GM23338 (cell line): ENCODE measurements at regions not wholly inside any gene's neighbourhood (a gene's known extent, or its start where the extent isn't known, plus 50 kb on each side); places are given as distances from the start of the nearest gene placed in this dataset.

ENCODE experiments used
- ATAC-seq: fragments of 200-7000 bp; cut with Tn5 transposase; 3 replicates; pipeline ENCODE4 v1.9.1; 2020
- DNase-seq: peaks from one replicate; pipeline ENCODE4 v3.0.0-alpha.2; 2015; ENCODE audit warnings: low spot score
- H2AFZ ChIP-seq: fragments of 200-600 bp; sonication (generic); 2 replicates; pipeline ENCODE4 v1.8.0; 2016; ENCODE audit warnings: antibody characterized with exemption, mild to moderate bottlenecking, moderate library complexity
- H3F3A ChIP-seq: fragments of 200-600 bp; sonication (generic); replicated peaks from 2 replicates; pipeline ENCODE4 v1.8.0; 2017; ENCODE audit warnings: antibody characterized with exemption, mixed run types, low read depth
- H3K27ac ChIP-seq: fragments of 200-600 bp; sonication (generic); 2 replicates; pipeline ENCODE4 v1.6.1; 2016; ENCODE audit warnings: low read depth
- H3K27me3 ChIP-seq: fragments of 200-600 bp; sonication (generic); 2 replicates; pipeline ENCODE4 v1.8.0; 2016; ENCODE audit warnings: mild to moderate bottlenecking, mixed run types, moderate library complexity; ENCODE audit not compliant: insufficient read depth
- H3K36me3 ChIP-seq: fragments of 200-600 bp; sonication (generic); 2 replicates; pipeline ENCODE4 v1.8.0; 2016; ENCODE audit warnings: mild to moderate bottlenecking; ENCODE audit not compliant: insufficient read depth
- H3K4me1 ChIP-seq: fragments of 200-600 bp; sonication (generic); 2 replicates; pipeline ENCODE4 v1.8.0; 2016; ENCODE audit warnings: mild to moderate bottlenecking, moderate library complexity; ENCODE audit not compliant: insufficient read depth
- H3K4me2 ChIP-seq: fragments of 200-600 bp; sonication (generic); 2 replicates; pipeline ENCODE4 v1.7.1; 2017; ENCODE audit warnings: mixed run types
- H3K4me3 ChIP-seq: fragments of 200-600 bp; sonication (generic); 2 replicates; pipeline ENCODE4 v1.6.1; 2016; ENCODE audit warnings: mixed run types
- H3K79me2 ChIP-seq: fragments of 200-600 bp; sonication (generic); replicated peaks from 2 replicates; pipeline ENCODE4 v1.8.0; 2017; ENCODE audit warnings: mild to moderate bottlenecking; ENCODE audit not compliant: insufficient read depth
- H3K9me2 ChIP-seq: fragments of 200-600 bp; sonication (generic); 2 replicates; pipeline ENCODE4 v1.8.0; 2017; ENCODE audit not compliant: insufficient read depth
- H4K20me1 ChIP-seq: fragments of 200-600 bp; sonication (generic); replicated peaks from 2 replicates; pipeline ENCODE4 v1.8.0; 2017; ENCODE audit warnings: mild to moderate bottlenecking; ENCODE audit not compliant: insufficient read depth
- H3K27ac Mint-ChIP-seq: 2 replicates; pipeline ENCODE4 v1.8.0; 2020; ENCODE audit warnings: inconsistent platforms, mild to moderate bottlenecking, moderate library complexity, mixed read lengths
- H3K27me3 Mint-ChIP-seq: 3 replicates; pipeline ENCODE4 v1.8.0; 2022; ENCODE audit warnings: low read depth, mild to moderate bottlenecking, moderate library complexity, mixed read lengths, inconsistent platforms; ENCODE audit not compliant: insufficient read depth, poor library complexity
- H3K36me3 Mint-ChIP-seq: 3 replicates; pipeline ENCODE4 v1.8.0; 2021; ENCODE audit warnings: low read depth, mild to moderate bottlenecking, inconsistent platforms, moderate library complexity, mixed read lengths
- H3K4me1 Mint-ChIP-seq: 3 replicates; pipeline ENCODE4 v1.8.0; 2020; ENCODE audit warnings: mild to moderate bottlenecking, inconsistent platforms, mixed read lengths
- H3K4me3 Mint-ChIP-seq: 3 replicates; pipeline ENCODE4 v1.8.0; 2021; ENCODE audit warnings: moderate library complexity, mild to moderate bottlenecking, inconsistent platforms, mixed read lengths
- H3K9me3 Mint-ChIP-seq: 3 replicates; pipeline ENCODE4 v1.8.0; 2020; ENCODE audit warnings: moderate library complexity, mild to moderate bottlenecking, inconsistent platforms, mixed read lengths
- CREB1 ChIP-seq: fragments of 250-450 bp; sonication (Bioruptor Pico); IDR thresholded peaks from 2 replicates; pipeline ENCODE4 v1.5.0; 2020; ENCODE audit warnings: low read depth, mild to moderate bottlenecking, moderate library complexity
- CTCF ChIP-seq, 2 experiments: fragments of 200-600 bp in 1 of 2; sonication (generic) in 1 of 2; conservative IDR thresholded peaks; 2 replicates each; pipeline versions ENCODE4 v1.5.1 to v1.6.1; 2016 to 2017; ENCODE audit warnings: antibody characterized with exemption in 2 of 2, low read depth in 2 of 2, mild to moderate bottlenecking in 2 of 2, moderate library complexity in 1 of 2
- ETS1 ChIP-seq: IDR thresholded peaks from 2 replicates; pipeline ENCODE4 v1.6.1; 2016; ENCODE audit warnings: antibody characterized with exemption
- EZH2 ChIP-seq: fragments of 200-600 bp; sonication (generic); IDR thresholded peaks from one replicate; pipeline ENCODE4 v1.8.0; 2017; ENCODE audit warnings: antibody characterized with exemption, mild to moderate bottlenecking, low read depth; ENCODE audit not compliant: unreplicated experiment
- JUNB ChIP-seq: IDR thresholded peaks from one replicate; pipeline ENCODE4 v1.6.1; 2016; ENCODE audit warnings: antibody characterized with exemption; ENCODE audit not compliant: unreplicated experiment
- NANOG ChIP-seq: IDR thresholded peaks from 2 replicates; pipeline ENCODE4 v1.6.1; 2016; ENCODE audit warnings: antibody characterized with exemption, borderline replicate concordance
- POLR2AphosphoS5 ChIP-seq: IDR thresholded peaks from 2 replicates; pipeline ENCODE4 v1.6.1; 2016; ENCODE audit warnings: antibody characterized with exemption, low read depth
- REST ChIP-seq: IDR thresholded peaks from one replicate; pipeline ENCODE4 v1.6.1; 2018; ENCODE audit warnings: antibody characterized with exemption; ENCODE audit not compliant: unreplicated experiment
- STAT1 ChIP-seq: IDR thresholded peaks from one replicate; pipeline ENCODE4 v1.6.1; 2016; ENCODE audit warnings: antibody characterized with exemption; ENCODE audit not compliant: unreplicated experiment
- ZNF114 ChIP-seq: fragments of 250-450 bp; sonication (Bioruptor Pico); IDR thresholded peaks from 2 replicates; pipeline ENCODE4 v1.5.0; 2020; ENCODE audit warnings: mild to moderate bottlenecking, moderate library complexity
- ZNF331 ChIP-seq: fragments of 250-450 bp; sonication (Bioruptor Pico); IDR thresholded peaks from 2 replicates; pipeline ENCODE4 v1.5.0; 2020; ENCODE audit warnings: low read depth, mild to moderate bottlenecking, moderate library complexity
- ZNF462 ChIP-seq: fragments of 250-450 bp; sonication (Bioruptor Pico); IDR thresholded peaks from 2 replicates; pipeline ENCODE4 v1.5.0; 2020; ENCODE audit warnings: mild to moderate bottlenecking, moderate library complexity

- Histone ChIP-seq H3K4me1 (peaks cover 8% of the 10 kb centered on the region), H3K79me2 (no peaks in the 10 kb centered on the region), H3K27me3 (no peaks in the 10 kb centered on the region), H3F3A (no peaks in the 10 kb centered on the region), H3K4me2 (no peak overlapping the region), H3K4me3 (no peak overlapping the region), H3K27ac (no peak overlapping the region), H4K20me1 (no peaks in the 10 kb centered on the region), H2AFZ (no peak overlapping the region), H3K36me3 (no peaks in the 10 kb centered on the region), H3K9me2 (peaks cover 10% of the 10 kb centered on the region; the same call in 1 of the 2 replicates)
- Mint-ChIP-seq H3K9me3 (0 out of 3 replicates have a peak, but pooled peaks cover 8% of the 10 kb centered on the region), H3K27ac (no peak overlapping the region), H3K36me3 (no peaks in the 10 kb centered on the region; the same call in 2 of the 3 replicates), H3K4me3 (no peak overlapping the region), H3K4me1 (peaks cover 12% of the 10 kb centered on the region), H3K27me3 (no peaks in the 10 kb centered on the region)
- TF ChIP-seq CREB1 (CRISPR knock-in tag) (no peak), ZNF114 (CRISPR knock-in tag) (no peak), STAT1 (no peak), NANOG (no peak), JUNB (no peak), ZNF462 (no peak), ZNF331 (CRISPR knock-in tag) (no peak), REST (no peak), CTCF (conservative IDR thresholded peaks at IDR 0.05; ENCODE audit: low read depth in 2 of 2) (no peak), ETS1 (no peak), EZH2 (no peak), POLR2AphosphoS5 (no peak)
- ATAC-seq (no peak), DNase-seq (no peak)
These were observed 282.3 kb upstream of the MEX3C start for GRCh38 chr18:51479736-51480135.
